H1 (cell line): ENCODE measurements at regions not wholly inside any gene's neighbourhood (a gene's known extent, or its start where the extent isn't known, plus 50 kb on each side); places are given as distances from the start of the nearest gene placed in this dataset.

Experiments
- CBX8 ChIP-seq: fragments of 300-800, 300-1000 bp; sonication (generic); IDR thresholded peaks from 2 replicates; pipeline ENCODE4 v1.7.1; 2016; ENCODE audit warnings: low read depth, low read length, borderline replicate concordance
- EGR1 ChIP-seq: IDR thresholded peaks from 2 replicates; pipeline ENCODE4 v1.6.1; 2011; ENCODE audit warnings: low read depth, low read length, borderline replicate concordance
- GABPA ChIP-seq: IDR thresholded peaks from 2 replicates; pipeline ENCODE4 v1.6.1; 2011; ENCODE audit warnings: mild to moderate bottlenecking, low read length, moderate library complexity, borderline replicate concordance; ENCODE audit not compliant: insufficient read depth
- SP1 ChIP-seq: IDR thresholded peaks from 2 replicates; pipeline ENCODE4 v1.6.1; 2011; ENCODE audit warnings: low read depth, low read length
- TF ChIP-seq, protein P1 (sequence below): IDR thresholded peaks from 2 replicates; pipeline ENCODE4 v1.6.1; 2011; ENCODE audit warnings: low read length, improper control_type of control experiment

- TF ChIP-seq EGR1: no peak
- TF ChIP-seq GABPA: no peak
- TF ChIP-seq, protein P1, sequence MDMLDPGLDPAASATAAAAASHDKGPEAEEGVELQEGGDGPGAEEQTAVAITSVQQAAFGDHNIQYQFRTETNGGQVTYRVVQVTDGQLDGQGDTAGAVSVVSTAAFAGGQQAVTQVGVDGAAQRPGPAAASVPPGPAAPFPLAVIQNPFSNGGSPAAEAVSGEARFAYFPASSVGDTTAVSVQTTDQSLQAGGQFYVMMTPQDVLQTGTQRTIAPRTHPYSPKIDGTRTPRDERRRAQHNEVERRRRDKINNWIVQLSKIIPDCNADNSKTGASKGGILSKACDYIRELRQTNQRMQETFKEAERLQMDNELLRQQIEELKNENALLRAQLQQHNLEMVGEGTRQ: no peak
- no peak for TF ChIP-seq SP1
- TF ChIP-seq CBX8: no peak
Observed at GRCh38 chr4:130419211-130419975, 1323.4 kb downstream of the C4orf33 start (continued).
